GM18909 (cell line): ENCODE measurements at regions not wholly inside any gene's neighbourhood (a gene's known extent, or its start where the extent isn't known, plus 50 kb on each side); places are given as distances from the start of the nearest gene placed in this dataset.
"Not testable (repeated sequence)": the region's sequence is repeated elsewhere in the genome, so short reads cannot be mapped to it uniquely, and the experiment has no call there.

ENCODE experiments used
- ATAC-seq: cut with Tn5 transposase; IDR thresholded peaks from one replicate; pipeline ENCODE4 v1.9.1; 2021; ENCODE audit warnings: mild to moderate bottlenecking; ENCODE audit not compliant: unreplicated experiment, poor library complexity

GRCh38 chrX:111041018-111041462 is 55.0 kb upstream of the PAK3 start:
- peak; percentile 74 for ATAC-seq

DNA sequence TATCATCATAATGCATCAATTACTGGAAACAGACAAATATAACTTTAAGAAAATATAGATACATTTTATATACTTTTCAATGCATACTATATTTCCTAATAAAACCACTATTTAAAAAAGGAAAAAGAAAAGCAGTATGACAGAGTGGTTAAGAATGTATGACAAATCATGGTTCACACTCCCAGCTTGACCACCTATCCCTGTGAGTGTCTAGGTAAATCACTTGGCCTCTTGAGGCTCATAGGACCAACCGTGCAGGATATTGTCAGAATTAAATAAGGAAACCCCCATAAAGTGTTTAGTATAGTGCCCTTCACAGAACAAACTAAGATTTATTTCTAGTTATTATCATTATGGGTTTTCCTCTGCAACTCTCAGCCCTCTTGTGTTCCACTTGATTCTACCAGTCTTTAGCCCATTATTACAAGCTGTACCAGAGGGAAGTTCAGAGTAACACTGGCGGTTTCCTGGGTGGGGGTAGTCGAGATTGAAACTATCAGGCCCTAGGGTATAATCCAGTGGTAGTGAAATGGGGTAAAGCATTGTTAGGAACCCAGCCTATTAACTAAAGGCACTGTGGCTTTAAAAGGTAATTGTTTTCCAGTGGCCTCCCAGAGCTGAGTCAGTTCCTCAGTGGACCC is 55.5 kb upstream of the PAK3 start:
- peak; percentile 53 for ATAC-seq

- no peak for ATAC-seq
Measured at GRCh38 chrX:111039606-111040005, 56.4 kb upstream of the PAK3 start.

GRCh38 chrX:111035991-111036390 is 60.0 kb upstream of the PAK3 start:
- no peak for ATAC-seq

- no peak for ATAC-seq
Measured at GRCh38 chrX:111035256-111035655, 60.7 kb upstream of the PAK3 start.

DNA sequence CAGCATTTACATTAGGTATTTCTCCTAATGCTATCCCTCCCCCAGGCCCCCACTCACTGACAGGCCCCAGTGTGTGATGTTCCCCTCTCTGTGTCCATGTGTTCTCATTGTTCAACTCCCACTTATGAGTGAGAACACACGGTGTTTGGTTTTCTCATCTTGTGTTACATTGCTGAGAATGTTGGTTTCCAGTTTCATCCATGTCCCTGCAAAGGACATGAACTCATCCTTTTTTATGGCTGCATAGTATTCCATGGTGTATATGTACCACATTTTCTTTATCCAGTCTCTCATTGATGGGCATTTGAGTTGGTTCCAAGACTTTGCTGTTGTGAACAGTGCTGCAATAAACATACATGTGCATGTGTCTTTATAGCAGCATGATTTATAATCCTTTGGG is 73.0 kb upstream of the PAK3 start:
- not testable (repeated sequence) for ATAC-seq

GRCh38 chrX:111020283-111020682 is 75.7 kb upstream of the PAK3 start:
- no peak for ATAC-seq

DNA sequence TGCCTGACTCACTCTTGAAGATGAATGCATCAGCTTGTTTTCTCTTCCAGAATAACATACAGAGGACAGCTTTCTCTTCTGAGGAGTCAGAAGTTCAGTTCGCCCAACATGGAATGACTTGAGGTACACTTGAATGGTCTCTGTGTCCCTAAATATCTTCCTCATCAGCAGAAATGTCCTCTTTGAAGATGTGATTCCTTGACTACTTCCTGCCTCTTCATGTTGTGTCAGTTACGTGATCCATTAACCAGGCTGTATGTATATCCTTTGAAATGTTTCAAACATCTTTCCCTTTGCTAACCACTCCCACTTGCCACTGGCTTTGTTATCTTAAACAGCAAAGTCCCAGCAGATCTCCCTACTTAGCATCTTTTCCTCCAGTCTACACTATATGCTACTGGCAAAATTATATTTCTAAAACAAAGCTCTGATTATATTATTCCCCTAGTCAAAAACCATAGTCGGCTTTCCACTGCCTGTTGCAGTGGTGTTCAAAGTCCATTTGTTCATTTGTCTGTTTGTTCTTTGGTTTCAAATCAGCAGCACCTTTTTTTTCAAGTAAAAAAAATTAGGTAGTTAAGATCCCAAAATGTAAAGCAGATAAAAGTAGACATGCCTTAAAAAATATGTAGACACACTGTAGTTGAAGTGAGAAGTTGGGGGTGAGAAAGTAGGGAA is 82.1 kb upstream of the PAK3 start:
- ATAC-seq: no peak

- ATAC-seq: no peak
Measured at GRCh38 chrX:111010111-111010510, 85.9 kb upstream of the PAK3 start.

GRCh38 chrX:111009256-111009655 is 86.7 kb upstream of the PAK3 start:
- ATAC-seq: no peak

GRCh38 chrX:111008126-111008525 is 87.9 kb upstream of the PAK3 start:
- ATAC-seq: no peak

DNA sequence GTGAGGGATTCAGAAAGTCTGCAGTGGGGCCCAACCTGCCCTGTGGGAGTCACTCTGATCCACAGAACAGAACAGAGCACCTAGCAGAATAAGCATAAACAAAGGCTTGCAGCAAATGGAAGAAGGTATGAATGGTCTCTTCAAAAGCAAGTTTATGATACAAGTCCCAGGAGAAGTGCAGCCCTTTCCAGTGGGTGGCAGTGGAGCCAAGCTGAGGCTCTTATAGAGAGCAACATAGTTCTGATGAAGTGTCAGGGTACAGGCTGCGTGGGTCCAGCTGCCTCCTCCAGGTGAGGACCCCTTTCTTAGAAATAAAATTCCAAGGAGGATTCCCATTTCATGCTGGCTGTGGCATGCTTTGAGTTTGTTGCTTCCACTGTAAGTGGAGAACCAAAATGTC is 88.8 kb upstream of the PAK3 start:
- no peak for ATAC-seq

DNA sequence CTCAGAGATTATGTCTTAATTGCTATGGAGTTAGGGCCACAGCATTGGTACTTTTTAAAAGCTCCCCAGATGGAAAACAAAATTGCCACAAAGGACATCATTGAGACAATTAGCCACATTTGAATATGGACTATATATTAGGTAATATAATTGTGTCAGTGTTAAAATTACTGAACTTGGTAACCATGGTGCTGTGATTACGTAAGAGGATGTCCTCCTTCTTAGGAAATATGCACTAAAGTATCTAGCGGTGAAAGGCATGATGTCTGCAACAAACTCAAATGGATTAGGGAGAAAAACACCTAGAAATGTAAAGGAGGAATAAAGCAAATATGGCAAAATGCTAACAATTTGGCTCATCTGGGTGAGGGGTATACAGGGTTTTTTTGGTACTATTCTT is 89.9 kb upstream of the PAK3 start:
- no peak for ATAC-seq

DNA sequence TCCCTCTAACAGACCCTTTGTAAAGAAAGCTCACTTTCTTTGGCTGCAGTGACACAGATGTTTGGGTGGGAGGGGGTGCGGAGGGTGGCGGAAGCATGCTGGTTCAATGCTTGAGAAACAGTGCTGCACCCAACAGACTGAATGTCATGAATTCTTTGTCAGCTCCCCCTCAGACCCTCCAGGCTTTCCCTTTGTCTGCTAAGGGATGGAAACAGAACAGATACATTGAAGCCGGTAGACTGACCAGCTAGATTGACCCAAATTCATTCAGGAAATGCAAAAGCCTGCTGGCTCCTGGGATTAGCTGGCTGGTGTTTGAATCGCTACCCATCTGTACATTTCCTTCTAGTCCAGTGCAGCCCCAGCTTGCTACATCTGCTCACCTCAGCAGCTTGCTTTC is 90.8 kb upstream of the PAK3 start:
- no peak for ATAC-seq

DNA sequence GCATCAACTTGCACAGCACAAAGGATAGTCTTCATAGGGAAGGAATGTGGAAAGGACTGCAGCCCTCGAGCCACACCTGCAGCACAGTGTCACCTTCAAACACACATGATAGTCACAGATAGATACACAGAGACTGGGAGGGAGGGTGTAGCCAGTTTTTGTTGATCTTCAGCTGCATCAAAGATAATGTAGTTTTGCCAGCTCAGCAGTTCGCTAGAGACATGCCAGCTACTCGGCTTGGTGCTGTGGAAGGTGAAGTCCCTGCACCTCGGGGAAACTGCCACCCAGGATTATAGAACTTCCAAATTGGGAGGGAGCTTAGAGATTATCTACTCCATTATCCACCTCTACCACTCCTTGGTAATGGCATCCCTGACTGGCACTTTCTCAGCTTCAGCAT is 92.9 kb upstream of the PAK3 start:
- ATAC-seq: no peak

- ATAC-seq: peak; percentile 69
Measured at GRCh38 chrX:110992611-110993010, 103.4 kb upstream of the PAK3 start.

DNA sequence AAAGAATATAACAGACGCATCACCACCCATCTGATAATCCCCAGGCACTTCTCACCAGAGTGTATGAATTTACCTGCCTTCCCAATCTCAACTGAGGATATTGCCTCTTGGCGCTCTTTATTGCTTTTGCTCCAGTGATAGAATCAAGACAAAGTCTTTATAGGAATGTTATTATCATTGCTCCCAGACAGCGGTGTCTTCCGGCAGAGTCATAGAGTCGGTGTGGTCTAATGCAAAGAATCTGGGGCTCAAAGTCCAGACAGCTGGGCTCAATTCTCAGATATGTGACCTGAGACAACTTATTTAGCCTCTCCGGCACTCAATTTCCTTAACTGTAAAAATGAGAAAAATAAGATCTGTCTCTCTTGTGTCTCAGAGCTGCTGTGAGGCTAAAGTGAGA is 106.1 kb upstream of the PAK3 start:
- no peak for ATAC-seq

DNA sequence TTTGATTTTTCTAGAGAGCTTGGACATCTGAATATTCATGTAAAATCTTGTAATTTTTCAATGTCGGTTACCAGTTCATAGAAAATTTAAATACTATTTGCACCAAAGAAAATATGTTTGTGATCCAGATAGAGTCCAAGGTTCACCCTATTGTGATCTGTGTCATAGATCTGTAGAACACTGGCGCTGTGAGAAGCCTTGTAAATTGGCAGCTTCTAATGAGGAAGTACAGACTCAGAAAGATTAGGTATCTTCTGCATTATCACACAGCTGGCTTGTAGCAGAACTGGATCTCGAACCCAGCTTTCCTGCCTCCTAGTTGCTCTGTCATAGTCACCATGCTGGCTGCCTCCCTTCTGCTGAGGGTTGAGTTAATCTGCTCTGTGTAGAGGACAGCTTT is 106.5 kb upstream of the PAK3 start:
- ATAC-seq: no peak

- ATAC-seq: no peak
Measured at GRCh38 chrX:110987292-110987691, 108.7 kb upstream of the PAK3 start.

DNA sequence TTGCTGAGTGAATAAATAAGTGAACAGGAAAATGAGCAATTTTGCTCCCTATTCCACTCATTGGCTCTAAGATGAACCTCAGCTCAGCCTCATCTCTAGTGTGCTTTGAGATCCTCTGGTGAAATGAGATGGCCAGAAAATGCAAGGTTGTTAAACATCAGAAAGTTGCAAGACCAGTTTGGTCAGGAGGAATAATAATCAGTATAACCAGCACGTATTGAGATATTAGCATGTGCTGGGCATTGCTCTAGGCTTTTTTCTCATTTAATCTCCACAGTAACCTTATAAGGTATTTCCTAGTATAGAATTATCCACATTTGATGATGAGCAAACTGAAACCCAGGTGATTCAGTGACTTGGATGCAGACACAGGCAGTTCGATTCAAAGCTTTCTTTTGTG is 110.5 kb upstream of the PAK3 start:
- no peak for ATAC-seq

- no peak for ATAC-seq
Measured at GRCh38 chrX:110983024-110983423, 113.0 kb upstream of the PAK3 start.

DNA sequence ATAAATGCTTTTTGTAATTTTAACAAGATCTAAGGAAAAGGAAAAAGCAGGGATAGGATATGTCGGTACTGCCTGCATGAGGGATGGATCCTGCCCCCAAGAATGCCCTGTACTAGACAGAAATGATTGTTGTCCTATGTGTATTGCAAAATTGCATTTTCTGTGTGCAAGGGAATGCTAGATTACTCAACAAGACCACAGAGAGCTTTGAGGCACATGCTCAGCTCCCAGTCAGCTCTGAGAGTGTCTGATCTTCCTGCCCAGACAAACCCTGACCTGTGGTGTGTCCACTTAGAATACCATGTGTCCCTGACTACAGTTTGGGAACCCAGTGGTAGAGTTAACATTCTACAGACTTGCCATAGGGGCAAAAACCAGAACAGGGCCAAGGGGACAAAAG is 129.2 kb upstream of the PAK3 start:
- no peak for ATAC-seq
